ENCODE measurements at regions not wholly inside any gene's neighbourhood (a gene's known extent, or its start where the extent isn't known, plus 50 kb on each side); places are given as distances from the start of the nearest gene placed in this dataset.

DNA sequence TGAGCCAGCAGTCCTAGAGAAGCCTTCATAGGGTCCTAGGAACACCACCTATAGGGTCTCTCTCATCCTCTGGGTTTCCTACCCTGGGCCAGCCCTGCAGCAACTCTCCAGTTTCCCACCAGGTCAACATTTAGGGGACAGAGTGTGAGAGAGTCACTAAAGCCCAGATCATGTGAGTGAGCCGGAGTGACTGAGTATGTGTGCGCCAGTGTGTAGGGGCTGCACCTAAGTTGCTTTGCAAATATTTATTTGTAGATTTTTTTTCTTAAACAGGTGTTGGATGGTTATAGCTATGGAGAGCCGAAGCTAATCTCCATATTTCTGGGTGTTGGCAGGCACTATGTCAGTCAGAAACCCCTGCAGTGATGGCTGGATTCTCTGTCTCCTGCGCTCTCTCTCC lies 232.5 kb upstream of the NCAM1 start:
- TF ChIP-seq, protein P1, sequence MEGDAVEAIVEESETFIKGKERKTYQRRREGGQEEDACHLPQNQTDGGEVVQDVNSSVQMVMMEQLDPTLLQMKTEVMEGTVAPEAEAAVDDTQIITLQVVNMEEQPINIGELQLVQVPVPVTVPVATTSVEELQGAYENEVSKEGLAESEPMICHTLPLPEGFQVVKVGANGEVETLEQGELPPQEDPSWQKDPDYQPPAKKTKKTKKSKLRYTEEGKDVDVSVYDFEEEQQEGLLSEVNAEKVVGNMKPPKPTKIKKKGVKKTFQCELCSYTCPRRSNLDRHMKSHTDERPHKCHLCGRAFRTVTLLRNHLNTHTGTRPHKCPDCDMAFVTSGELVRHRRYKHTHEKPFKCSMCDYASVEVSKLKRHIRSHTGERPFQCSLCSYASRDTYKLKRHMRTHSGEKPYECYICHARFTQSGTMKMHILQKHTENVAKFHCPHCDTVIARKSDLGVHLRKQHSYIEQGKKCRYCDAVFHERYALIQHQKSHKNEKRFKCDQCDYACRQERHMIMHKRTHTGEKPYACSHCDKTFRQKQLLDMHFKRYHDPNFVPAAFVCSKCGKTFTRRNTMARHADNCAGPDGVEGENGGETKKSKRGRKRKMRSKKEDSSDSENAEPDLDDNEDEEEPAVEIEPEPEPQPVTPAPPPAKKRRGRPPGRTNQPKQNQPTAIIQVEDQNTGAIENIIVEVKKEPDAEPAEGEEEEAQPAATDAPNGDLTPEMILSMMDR (IDR thresholded peaks at IDR 0.05; ENCODE audit: control extremely low read depth in 1 of 3, insufficient read depth in 1 of 3, low read depth in 1 of 3, low read length in 3 of 3): no peak
- TF ChIP-seq EP300 (IDR thresholded peaks at IDR 0.05; ENCODE audit: borderline replicate concordance in 1 of 2, low read depth in 2 of 2, low read length in 2 of 2): no peak
- TF ChIP-seq BCL11A (IDR thresholded peaks at IDR 0.05; ENCODE audit: low read depth in 2 of 2, low read length in 2 of 2): no peak
- no peak for TF ChIP-seq EZH2 (IDR thresholded peaks at IDR 0.05; ENCODE audit: low read depth, low read length, severe bottlenecking)
- TF ChIP-seq GABPA (IDR thresholded peaks at IDR 0.05; ENCODE audit: borderline replicate concordance, insufficient read depth, low read length): no peak
- no peak for TF ChIP-seq POLR2A (IDR thresholded peaks at IDR 0.05; ENCODE audit: control extremely low read depth in 1 of 2, low read depth in 2 of 2, low read length in 2 of 2)
- TF ChIP-seq CREB1 (IDR thresholded peaks at IDR 0.05): no peak
- no peak for TF ChIP-seq CHD2 (IDR thresholded peaks at IDR 0.05; ENCODE audit: low read length)
- TF ChIP-seq CEBPB (IDR thresholded peaks at IDR 0.05; ENCODE audit: low read depth, low read length): no peak
- TF ChIP-seq TEAD4 (IDR thresholded peaks at IDR 0.05; ENCODE audit: low read depth, low read length): no peak
- TF ChIP-seq NRF1 (IDR thresholded peaks at IDR 0.05; ENCODE audit: low read depth, low read length): no peak
- no peak for TF ChIP-seq SP2 (IDR thresholded peaks at IDR 0.05; ENCODE audit: low read length)

All from H1 (cell line).